ENCODE measurements at regions not wholly inside any gene's neighbourhood (a gene's known extent, or its start where the extent isn't known, plus 50 kb on each side); places are given as distances from the start of the nearest gene placed in this dataset.

GRCh38 chr18:32840962-32841361, 68.1 kb upstream of the KLHL14 start:
- Histone ChIP-seq H3K27me3 (ENCODE audit: low read length) (no peaks in the 10 kb centered on the region), H2AFZ (ENCODE audit: low read length) (no peak overlapping the region), H3K9ac (ENCODE audit: low read length) (no peak overlapping the region), H3K4me2 (ENCODE audit: low read depth, low read length, poor library complexity, severe bottlenecking) (no peak overlapping the region), H3K9me2 (replicated peaks; ENCODE audit: insufficient read depth, low read length) (no peaks in the 10 kb centered on the region), H3K36me3 (ENCODE audit: insufficient read depth, low read length) (no peaks in the 10 kb centered on the region), H3K4me1 (ENCODE audit: low read length) (peaks cover 6% of the 10 kb centered on the region; the same call in 1 of the 2 replicates), H3K9me3 (ENCODE audit: low read length) (no peaks in the 10 kb centered on the region), H3K79me2 (ENCODE audit: low read length) (no peaks in the 10 kb centered on the region), H4K20me1 (ENCODE audit: insufficient read depth, low read depth, low read length) (no peaks in the 10 kb centered on the region), H3K27ac (ENCODE audit: low read length) (no peak overlapping the region), H3K4me3 (ENCODE audit: low read length) (no peak overlapping the region)
- no peak for DNase-seq

- Histone ChIP-seq H3K9ac (ENCODE audit: low read length) (no peak overlapping the region), H3K9me3 (ENCODE audit: low read length) (no peaks in the 10 kb centered on the region), H3K36me3 (ENCODE audit: insufficient read depth, low read length) (no peaks in the 10 kb centered on the region), H2AFZ (ENCODE audit: low read length) (no peak overlapping the region), H3K4me1 (ENCODE audit: low read length) (no peaks in the 10 kb centered on the region), H3K79me2 (ENCODE audit: low read length) (no peaks in the 10 kb centered on the region), H4K20me1 (ENCODE audit: insufficient read depth, low read depth, low read length) (no peaks in the 10 kb centered on the region), H3K9me2 (replicated peaks; ENCODE audit: insufficient read depth, low read length) (no peaks in the 10 kb centered on the region), H3K4me2 (ENCODE audit: low read depth, low read length, poor library complexity, severe bottlenecking) (no peak overlapping the region), H3K27ac (ENCODE audit: low read length) (no peak overlapping the region), H3K27me3 (ENCODE audit: low read length) (no peaks in the 10 kb centered on the region), H3K4me3 (ENCODE audit: low read length) (no peak overlapping the region)
- DNase-seq = no peak
Observed at GRCh38 chr18:32835951-32836350, 63.1 kb upstream of the KLHL14 start.

GRCh38 chr18:32831781-32832180, 59.0 kb upstream of the KLHL14 start:
- no peak for DNase-seq
- no peaks in the 10 kb centered on the region for H3K27me3 ChIP-seq (ENCODE audit: low read length)
- no peaks in the 10 kb centered on the region for H3K79me2 ChIP-seq (ENCODE audit: low read length)
- no peaks in the 10 kb centered on the region for H3K4me1 ChIP-seq (ENCODE audit: low read length)
- H3K4me2 ChIP-seq (ENCODE audit: low read depth, low read length, poor library complexity, severe bottlenecking) = no peak overlapping the region
- no peak overlapping the region for H2AFZ ChIP-seq (ENCODE audit: low read length)
- H3K9me3 ChIP-seq (ENCODE audit: low read length) = no peaks in the 10 kb centered on the region
- H3K9ac ChIP-seq (ENCODE audit: low read length) = no peak overlapping the region
- no peak overlapping the region for H3K4me3 ChIP-seq (ENCODE audit: low read length)
- no peak overlapping the region for H3K27ac ChIP-seq (ENCODE audit: low read length)
- no peaks in the 10 kb centered on the region for H3K36me3 ChIP-seq (ENCODE audit: insufficient read depth, low read length)
- no peaks in the 10 kb centered on the region for H4K20me1 ChIP-seq (ENCODE audit: insufficient read depth, low read depth, low read length)
- H3K9me2 ChIP-seq (replicated peaks; ENCODE audit: insufficient read depth, low read length) = no peaks in the 10 kb centered on the region

- Histone ChIP-seq H3K4me1 (ENCODE audit: low read length) (no peaks in the 10 kb centered on the region), H4K20me1 (ENCODE audit: insufficient read depth, low read depth, low read length) (no peaks in the 10 kb centered on the region), H3K27me3 (ENCODE audit: low read length) (no peaks in the 10 kb centered on the region), H2AFZ (ENCODE audit: low read length) (no peak overlapping the region), H3K9me3 (ENCODE audit: low read length) (no peaks in the 10 kb centered on the region), H3K9ac (ENCODE audit: low read length) (no peak overlapping the region), H3K36me3 (ENCODE audit: insufficient read depth, low read length) (no peaks in the 10 kb centered on the region), H3K4me3 (ENCODE audit: low read length) (no peak overlapping the region), H3K27ac (ENCODE audit: low read length) (no peak overlapping the region), H3K4me2 (ENCODE audit: low read depth, low read length, poor library complexity, severe bottlenecking) (no peak overlapping the region), H3K79me2 (ENCODE audit: low read length) (no peaks in the 10 kb centered on the region), H3K9me2 (replicated peaks; ENCODE audit: insufficient read depth, low read length) (no peaks in the 10 kb centered on the region)
- DNase-seq = no peak
Observed at GRCh38 chr18:32823226-32823625, 50.4 kb upstream of the KLHL14 start.
